HepG2 (cell line): ENCODE measurements at regions not wholly inside any gene's neighbourhood (a gene's known extent, or its start where the extent isn't known, plus 50 kb on each side); places are given as distances from the start of the nearest gene placed in this dataset.

Experiments
- ATAC-seq: fragments of 200-7000 bp; cut with Tn5 transposase; 3 replicates; pipeline ENCODE4 v1.9.1; 2020; ENCODE audit warnings: mild to moderate bottlenecking, moderate library complexity
- BruUV-seq: library from RNA; stranded (reverse); fragments of 400-500 nt; replicated peaks from 2 replicates; lab custom pipeline; 2021; lab: Mats Ljungman, UMichigan
- CTCF ChIA-PET: fragments of 300-600 bp; formaldehyde crosslinking; extraction: SDS; loops from one replicate; lab custom pipeline; 2021; ENCODE audit warnings: low total read pairs, inconsistent platforms, low intra/inter-chr PET ratio; lab: Yijun Ruan, JAX
- POLR2A ChIA-PET: fragments of 350-600 bp; sonication (Branson Sonifier 250); formaldehyde crosslinking; loops from one replicate; lab custom pipeline; 2020; ENCODE audit warnings: antibody characterized with exemption, inconsistent platforms; lab: Yijun Ruan, JAX
- DNase-seq: peaks from one replicate; pipeline ENCODE4 v3.0.0-alpha.2; 2015; ENCODE audit warnings: low spot score
- FAIRE-seq: peaks from 3 replicates; lab custom pipeline; 2011; peaks lifted over from hg19 to GRCh38; lab: Jason Lieb, UNC
- H2AFZ ChIP-seq: one replicate; pipeline ENCODE4 v1.6.1; 2011; ENCODE audit warnings: low read length, inconsistent platforms
- H3K27ac ChIP-seq: fragments of 300-600 bp; 3 replicates; pipeline ENCODE4 v1.8.0; 2011; ENCODE audit warnings: mixed run types, mild to moderate bottlenecking, mixed read lengths, low read length, inconsistent platforms; ENCODE audit not compliant: insufficient read depth; ENCODE audit errors: extremely low read length
- H3K27me3 ChIP-seq, 2 experiments: fragments of 200-600 bp in 1 of 2; 2 replicates in 1 of 2; 3 replicates in 1 of 2; pipeline versions ENCODE4 v1.6.0 to v1.8.0; 2011; ENCODE audit warnings: low read length in 2 of 2, mild to moderate bottlenecking in 2 of 2, moderate library complexity in 2 of 2, inconsistent platforms in 1 of 2; ENCODE audit not compliant: insufficient read depth in 2 of 2, control insufficient read depth in 1 of 2
- H3K36me3 ChIP-seq, 2 experiments: fragments of 200-600 bp in 1 of 2; replicated peaks in 1 of 2; 2 replicates in 1 of 2; 3 replicates in 1 of 2; pipeline versions ENCODE4 v1.5.1 to v1.8.0; 2011; ENCODE audit warnings: low read length in 2 of 2, inconsistent platforms in 1 of 2; ENCODE audit not compliant: insufficient read depth in 2 of 2, control insufficient read depth in 1 of 2
- H3K4me1 ChIP-seq: 2 replicates; pipeline ENCODE4 v1.5.1; 2012; ENCODE audit warnings: low read length, inconsistent platforms; ENCODE audit not compliant: insufficient read depth
- H3K4me2 ChIP-seq: 2 replicates; pipeline ENCODE4 v1.6.0; 2011; ENCODE audit warnings: low read depth, low read length, inconsistent platforms
- H3K4me3 ChIP-seq, 3 experiments: fragments of 200-600 bp in 1 of 3; sonication (generic), shearing (Covaris generic) in 1 of 3; replicated peaks in 1 of 3; 2 replicates each; pipeline ENCODE4 v1.5.1; 2011 to 2016; ENCODE audit warnings: low read length in 3 of 3, inconsistent platforms in 2 of 3, low read depth in 2 of 3, mild to moderate bottlenecking in 2 of 3, control low read depth in 1 of 3, mixed read lengths in 1 of 3; ENCODE audit not compliant: insufficient read depth in 1 of 3
- H3K79me2 ChIP-seq: one replicate; pipeline ENCODE4 v1.6.1; 2011; ENCODE audit warnings: low read length, inconsistent platforms; ENCODE audit not compliant: insufficient read depth
- H3K9ac ChIP-seq: 2 replicates; pipeline ENCODE4 v1.6.0; 2011; ENCODE audit warnings: mild to moderate bottlenecking, low read depth, low read length, inconsistent platforms; ENCODE audit not compliant: insufficient read depth
- H3K9me3 ChIP-seq: 2 replicates; pipeline ENCODE4 v1.5.1; 2012; ENCODE audit warnings: mild to moderate bottlenecking, low read length
- H4K20me1 ChIP-seq: 2 replicates; pipeline ENCODE4 v1.6.0; 2011; ENCODE audit warnings: inconsistent platforms, mild to moderate bottlenecking, low read length, moderate library complexity; ENCODE audit not compliant: insufficient read depth
- WGBS: methylation state at CpG from one replicate; pipeline ENCODE4 v1.1.6; 2017; ENCODE audit warnings: low lambda C conversion rate; 5-methylcytosine and 5-hydroxymethylcytosine counted together
- in situ Hi-C: cut with HindIII; loops from 2 replicates; pipeline ENCODE4 v1.10.0; 2017; ENCODE audit warnings: low pct_unique_long_range_greater_than_20kb; ENCODE audit not compliant: extremely low pct_ligation_motif_present
- intact Hi-C: fragments of 100-400 bp; cut with micrococcal nuclease; formaldehyde crosslinking; loops from one replicate; pipeline ENCODE4 v1.10.0; 2022; ENCODE audit not compliant: unreplicated experiment
- TF ChIP-seq, protein P1 (sequence below), 2 experiments: fragments of 450-650 bp in 1 of 2; sonication (generic) in 1 of 2; formaldehyde crosslinking in 1 of 2; IDR thresholded peaks; 2 replicates each; pipeline versions ENCODE4 v1.6.1 to v1.8.0; 2016 to 2022; ENCODE audit warnings: antibody characterized with exemption in 1 of 2, mild to moderate bottlenecking in 1 of 2, missing genetic modification reagents in 1 of 2

DNA sequence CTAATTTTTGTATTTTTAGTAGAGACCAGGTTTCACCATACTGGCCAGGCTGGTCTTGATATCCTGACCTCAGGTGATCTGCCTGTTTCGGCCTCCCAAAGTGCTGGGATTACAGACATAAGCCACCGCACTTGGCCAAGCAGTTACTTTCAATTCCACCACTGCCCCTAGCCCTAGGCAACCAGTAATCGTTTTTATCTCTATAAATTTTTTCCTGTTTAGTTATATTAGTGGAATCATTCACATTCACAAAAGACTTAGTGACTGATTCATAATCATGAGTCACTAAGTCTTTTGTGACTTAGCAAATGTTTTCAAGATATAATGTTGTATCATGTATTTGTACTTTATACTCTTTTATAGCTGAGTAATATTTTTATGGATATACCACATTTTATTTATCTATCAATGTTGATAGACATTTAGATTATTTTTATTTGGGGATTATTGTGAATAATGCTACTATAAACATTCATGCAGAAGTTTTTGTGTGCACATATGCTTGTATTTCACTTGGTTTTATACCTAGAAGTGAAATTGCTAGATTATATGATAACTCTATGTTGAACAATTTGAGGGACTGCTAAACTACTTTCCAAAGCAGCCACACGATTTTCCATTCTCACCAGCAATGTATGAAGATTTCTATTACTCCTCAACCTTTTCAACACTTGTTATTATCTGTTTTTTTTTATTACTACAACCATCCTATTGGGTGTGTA, 421.4 kb upstream of the ID4 start:
- CTCF ChIA-PET, result no interaction called here

More for the DNA sequence above, 421.4 kb upstream of the ID4 start:
- no TSS peak for BruUV-seq
- Histone ChIP-seq H3K9ac (no peak overlapping the region), H3K27ac (no peak overlapping the region), H3K4me2 (no peak overlapping the region), H3K4me1 (no peaks in the 10 kb centered on the region), H3K4me3 (no peak overlapping the region), H3K9me3 (peaks cover 77% of the 10 kb centered on the region), H3K36me3 (no peaks in the 10 kb centered on the region)
- POLR2A ChIA-PET, result no interaction called here
- DNase-seq (no peak), FAIRE-seq (no peak)
- TF ChIP-seq, protein P1, sequence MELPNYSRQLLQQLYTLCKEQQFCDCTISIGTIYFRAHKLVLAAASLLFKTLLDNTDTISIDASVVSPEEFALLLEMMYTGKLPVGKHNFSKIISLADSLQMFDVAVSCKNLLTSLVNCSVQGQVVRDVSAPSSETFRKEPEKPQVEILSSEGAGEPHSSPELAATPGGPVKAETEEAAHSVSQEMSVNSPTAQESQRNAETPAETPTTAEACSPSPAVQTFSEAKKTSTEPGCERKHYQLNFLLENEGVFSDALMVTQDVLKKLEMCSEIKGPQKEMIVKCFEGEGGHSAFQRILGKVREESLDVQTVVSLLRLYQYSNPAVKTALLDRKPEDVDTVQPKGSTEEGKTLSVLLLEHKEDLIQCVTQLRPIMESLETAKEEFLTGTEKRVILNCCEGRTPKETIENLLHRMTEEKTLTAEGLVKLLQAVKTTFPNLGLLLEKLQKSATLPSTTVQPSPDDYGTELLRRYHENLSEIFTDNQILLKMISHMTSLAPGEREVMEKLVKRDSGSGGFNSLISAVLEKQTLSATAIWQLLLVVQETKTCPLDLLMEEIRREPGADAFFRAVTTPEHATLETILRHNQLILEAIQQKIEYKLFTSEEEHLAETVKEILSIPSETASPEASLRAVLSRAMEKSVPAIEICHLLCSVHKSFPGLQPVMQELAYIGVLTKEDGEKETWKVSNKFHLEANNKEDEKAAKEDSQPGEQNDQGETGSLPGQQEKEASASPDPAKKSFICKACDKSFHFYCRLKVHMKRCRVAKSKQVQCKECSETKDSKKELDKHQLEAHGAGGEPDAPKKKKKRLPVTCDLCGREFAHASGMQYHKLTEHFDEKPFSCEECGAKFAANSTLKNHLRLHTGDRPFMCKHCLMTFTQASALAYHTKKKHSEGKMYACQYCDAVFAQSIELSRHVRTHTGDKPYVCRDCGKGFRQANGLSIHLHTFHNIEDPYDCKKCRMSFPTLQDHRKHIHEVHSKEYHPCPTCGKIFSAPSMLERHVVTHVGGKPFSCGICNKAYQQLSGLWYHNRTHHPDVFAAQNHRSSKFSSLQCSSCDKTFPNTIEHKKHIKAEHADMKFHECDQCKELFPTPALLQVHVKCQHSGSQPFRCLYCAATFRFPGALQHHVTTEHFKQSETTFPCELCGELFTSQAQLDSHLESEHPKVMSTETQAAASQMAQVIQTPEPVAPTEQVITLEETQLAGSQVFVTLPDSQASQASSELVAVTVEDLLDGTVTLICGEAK (IDR thresholded peaks at IDR 0.05), result no peak
- TF ChIP-seq, protein P1 (CRISPR knock-in tag; IDR thresholded peaks at IDR 0.05), result no peak
- TF ChIP-seq, all 625 proteins: peak for 0
- WGBS, result 24% methylated on average over 4 of the region's 4 CpGs
- no peaks in the 10 kb centered on the region for H4K20me1 ChIP-seq
- intact Hi-C loops, result no loop called here
- no peak overlapping the region for H2AFZ ChIP-seq
- ATAC-seq, result no peak
- H3K79me2 ChIP-seq, result no peaks in the 10 kb centered on the region
- in situ Hi-C loops, result no loop called here
- no peaks in the 10 kb centered on the region for H3K27me3 ChIP-seq
